ENCODE measurements at regions not wholly inside any gene's neighbourhood (a gene's known extent, or its start where the extent isn't known, plus 50 kb on each side); places are given as distances from the start of the nearest gene placed in this dataset.
"Not testable (repeated sequence)": the region's sequence is repeated elsewhere in the genome, so short reads cannot be mapped to it uniquely, and the experiment has no call there.

DNA sequence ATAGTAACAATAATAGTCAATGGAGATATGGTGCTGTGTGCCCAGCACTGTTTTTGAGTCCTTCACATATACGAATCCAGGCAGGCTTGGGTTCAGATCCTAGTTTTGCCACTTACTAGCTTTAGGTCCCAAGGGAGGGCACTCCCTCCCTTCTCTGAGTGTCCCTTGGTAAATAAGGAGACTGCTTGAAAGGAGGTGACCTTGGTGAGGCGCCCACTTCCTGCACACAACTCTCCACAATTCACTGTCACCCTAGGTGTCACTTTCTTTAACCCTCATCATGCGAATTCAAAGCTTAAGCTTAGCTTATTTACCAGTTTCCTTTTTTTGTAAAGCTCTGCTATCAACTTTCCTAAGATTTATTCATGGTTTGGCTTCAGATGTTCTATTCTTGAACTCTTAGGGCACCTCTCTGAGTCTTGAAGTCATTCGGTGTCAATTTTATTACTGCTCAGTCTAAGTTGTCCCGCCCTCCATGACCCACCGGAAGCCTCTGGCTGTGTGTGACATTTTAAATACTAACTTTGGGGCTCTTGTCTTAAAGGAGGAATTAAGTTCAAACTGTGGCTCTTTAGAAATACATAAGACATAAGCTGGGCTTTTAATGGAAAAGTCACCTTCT is 170.7 kb upstream of the ZNF618 start:
- DNase-seq, result no peak

DNA sequence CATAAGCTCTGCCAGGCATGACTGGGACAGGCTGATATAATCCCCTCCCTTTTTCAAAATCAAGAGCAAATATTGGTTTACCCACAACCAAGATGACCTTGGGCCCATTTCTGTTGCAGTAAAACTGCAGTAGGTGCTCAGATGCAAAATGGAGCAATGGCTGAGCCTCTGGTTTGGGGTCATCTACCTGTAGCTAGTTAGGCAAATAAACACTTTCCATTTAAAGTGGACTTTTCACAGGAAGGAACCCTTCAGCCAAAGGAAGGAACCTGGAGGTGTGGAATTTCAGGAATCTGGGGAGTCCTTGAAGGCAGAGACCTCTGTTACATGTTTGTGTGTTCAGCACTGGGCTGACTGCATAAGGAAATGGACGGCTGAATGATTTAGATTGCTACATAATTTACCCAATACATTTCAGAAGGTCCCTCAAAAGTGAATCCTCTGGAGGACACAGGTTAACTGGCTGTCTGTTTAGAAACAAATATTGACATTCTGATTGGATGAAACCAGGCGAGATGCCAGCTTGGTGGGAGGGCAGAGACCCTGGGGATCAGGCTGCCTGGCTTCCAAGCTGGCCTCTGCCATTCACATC is 170.1 kb upstream of the ZNF618 start:
- DNase-seq, result no peak

DNA sequence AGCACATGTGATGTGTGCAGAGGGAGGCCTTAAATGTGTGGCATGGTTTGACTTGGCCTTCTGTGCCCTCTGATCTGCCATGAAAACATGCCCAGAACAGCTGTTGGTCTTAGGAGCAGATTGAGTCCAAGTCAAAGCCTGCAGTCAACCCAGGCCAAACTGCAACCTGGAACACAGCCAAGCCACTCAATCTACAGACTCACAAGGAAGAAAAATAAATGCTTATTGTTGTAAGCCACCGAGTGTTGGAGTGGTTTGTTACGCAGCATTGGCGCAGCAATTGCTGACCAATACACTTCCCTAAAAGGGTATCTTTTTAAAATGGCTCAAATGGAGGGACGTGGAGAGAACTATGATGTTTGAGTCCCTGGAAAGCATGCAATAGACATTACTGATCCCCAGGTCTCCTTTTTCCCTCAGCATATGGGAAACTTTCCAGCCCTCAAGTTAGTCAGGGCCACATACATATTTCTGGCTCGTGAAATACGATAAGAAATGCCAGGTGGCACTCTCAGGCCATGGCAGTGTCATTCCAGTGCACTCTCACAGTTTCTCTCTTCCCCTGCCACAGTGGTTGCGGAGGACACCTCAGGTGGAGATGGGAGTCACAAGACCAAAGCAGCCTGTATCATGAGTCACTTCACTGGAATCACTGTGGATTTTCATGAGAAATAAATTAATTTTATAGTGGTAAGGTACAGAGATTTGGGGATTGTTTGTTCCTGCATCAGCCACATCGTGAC is 168.0 kb upstream of the ZNF618 start:
- DNase-seq, result no peak

DNA sequence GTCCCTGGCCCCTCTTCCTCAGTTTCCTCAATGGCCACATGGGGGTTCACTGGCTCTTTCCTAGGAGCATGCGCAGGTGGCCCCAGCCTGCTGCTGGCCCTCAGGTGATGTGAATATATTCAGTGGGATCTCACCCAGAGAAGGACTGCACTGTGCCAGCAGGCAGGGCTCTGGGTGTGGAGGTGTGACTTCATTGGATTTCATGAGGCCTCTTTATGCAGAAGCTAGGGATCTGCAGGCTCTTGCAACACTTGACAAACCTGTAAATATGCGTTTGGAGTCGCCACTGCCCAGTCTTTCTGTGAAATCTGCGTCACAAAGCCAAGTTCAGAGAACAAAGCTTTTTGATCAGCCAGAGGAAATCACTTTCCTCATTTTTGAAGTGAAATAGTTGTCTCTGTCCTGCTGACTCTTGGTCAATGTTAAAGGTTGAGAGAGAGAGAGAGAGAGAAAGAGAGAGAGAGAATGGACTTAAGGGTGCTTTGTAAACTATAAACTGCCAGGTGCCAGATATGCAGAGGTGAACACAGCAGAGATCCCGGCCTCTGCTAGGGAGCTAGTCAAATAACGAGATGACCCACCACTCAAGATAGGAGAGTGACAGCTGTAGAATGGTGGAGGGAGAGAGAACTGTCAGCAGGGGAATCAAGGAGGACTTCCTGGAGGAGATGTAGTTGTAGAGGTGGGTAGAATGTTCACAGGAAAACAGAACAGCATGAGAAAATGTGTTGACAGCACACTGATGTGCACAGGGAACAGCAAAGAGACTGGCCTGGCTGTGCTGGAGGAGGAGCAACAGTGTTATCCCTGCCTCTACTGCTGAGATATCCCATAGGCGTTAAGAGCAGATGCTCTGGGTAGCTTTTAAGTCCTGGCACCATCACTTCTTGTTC is 167.0 kb upstream of the ZNF618 start:
- DNase-seq, result no peak

DNA sequence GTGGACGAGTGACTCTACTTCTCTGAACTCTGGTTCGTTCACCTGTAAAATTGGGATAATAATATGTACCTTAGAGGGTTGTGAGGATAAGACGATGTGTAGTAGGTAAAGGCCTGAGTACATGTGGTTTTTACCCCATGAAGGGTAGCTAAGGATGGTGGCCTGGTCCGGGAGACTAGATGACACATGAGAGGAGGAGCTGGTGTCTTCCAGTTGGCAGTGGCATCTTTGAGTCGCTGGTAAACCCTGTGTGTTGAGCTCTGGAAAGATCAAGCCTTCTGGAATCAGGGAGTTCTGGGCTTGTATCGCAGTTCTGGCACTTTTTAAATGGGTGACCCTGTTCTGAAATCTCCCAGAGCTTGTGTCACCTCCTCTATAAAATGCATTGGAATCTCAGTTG is 166.4 kb upstream of the ZNF618 start:
- DNase-seq, result no peak

DNA sequence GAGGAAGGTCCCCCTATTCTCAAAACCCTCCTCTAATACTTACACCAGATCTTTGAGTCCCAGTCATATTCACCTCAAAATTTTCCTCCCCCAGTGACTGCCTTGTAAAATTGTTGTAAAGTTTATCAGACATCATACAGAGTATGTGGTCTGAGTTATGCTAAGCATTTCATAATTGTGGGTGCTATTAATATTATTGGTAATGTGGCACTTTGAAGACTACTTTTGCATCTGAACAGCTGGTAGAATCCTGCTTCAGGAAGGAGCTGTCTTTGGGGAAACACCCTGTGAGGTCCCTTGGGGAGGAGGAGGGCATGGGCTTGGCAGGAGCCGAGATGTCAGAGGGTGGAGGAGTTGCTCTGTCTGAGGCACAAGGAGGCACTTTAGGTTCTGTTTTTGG is 164.9 kb upstream of the ZNF618 start:
- DNase-seq, result no peak

DNA sequence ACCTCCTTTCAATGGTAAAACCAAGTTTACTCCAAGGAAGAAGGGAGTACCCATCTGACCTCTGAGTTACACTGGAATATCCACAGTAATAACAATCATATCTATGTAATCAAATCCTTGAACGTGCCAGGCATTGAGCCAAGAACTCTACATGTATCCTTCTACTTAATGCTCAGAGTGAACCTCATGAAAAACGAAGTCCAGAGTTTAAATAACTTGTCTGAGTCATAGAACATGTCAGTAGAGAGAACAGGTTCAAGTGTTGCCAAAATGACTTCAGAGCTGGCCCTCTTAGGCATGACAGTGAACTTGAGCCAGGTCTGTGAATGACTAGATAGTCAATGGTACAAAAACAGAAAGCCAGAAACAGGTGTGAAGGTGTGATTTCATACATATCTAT is 164.1 kb upstream of the ZNF618 start:
- DNase-seq, result no peak

DNA sequence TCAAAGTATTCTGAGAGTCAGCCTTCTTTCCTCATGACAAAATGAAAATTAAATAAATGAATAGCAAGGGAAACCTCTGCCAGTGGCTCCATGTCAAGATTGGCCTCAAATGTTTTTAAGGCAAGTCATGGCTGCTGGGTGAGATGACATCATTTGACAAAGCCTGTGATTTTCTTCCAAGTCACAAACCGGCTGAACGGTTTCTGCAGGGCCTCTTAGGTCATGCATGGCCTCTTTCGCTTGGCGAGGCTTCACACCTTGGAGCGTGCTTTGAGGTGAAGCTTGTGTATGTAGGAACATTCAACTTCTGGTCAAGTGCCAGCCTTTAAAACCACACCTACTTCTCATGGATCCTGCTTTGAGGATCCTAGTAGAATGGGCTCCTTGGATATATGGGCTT is 161.0 kb upstream of the ZNF618 start:
- no peak for DNase-seq

DNA sequence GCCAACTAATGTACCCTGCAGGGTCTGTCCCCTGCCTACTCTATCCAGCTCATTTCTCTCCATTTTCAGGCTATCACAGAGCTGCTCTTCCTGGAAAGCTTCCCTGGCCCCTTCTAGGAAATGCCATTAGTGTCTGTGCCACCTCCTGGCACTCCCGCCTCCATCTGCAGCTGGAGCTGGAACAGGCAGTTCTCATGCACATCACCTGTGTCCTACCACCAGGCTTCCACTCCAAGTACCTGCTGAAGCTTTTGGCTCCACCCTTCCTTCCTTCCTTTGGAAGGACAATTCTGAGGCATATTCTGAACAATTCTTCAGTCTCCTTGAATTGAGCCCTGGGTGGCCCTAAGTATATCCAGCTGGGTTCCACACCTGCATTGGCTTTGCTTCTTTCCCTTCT is 156.2 kb upstream of the ZNF618 start:
- no peak for DNase-seq

DNA sequence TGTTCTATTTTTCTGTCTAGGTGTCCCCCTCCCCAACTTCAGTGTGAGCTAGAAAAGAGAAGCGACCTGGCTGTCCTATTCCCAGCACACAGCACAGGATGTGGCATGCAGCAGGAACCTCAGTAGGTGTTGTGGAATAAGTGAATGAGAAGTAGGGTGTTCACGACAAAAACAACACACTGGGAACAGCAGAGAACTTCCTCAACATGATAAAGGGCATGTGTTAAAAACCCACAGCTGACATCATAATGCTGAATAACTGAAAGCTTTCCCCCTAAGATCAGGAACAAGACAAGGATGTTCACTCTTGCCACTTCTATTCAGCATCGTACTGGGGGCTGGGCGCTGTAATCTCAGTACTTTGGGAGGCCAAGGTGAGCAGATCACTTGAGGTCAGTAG is 155.6 kb upstream of the ZNF618 start:
- no peak for DNase-seq

DNA sequence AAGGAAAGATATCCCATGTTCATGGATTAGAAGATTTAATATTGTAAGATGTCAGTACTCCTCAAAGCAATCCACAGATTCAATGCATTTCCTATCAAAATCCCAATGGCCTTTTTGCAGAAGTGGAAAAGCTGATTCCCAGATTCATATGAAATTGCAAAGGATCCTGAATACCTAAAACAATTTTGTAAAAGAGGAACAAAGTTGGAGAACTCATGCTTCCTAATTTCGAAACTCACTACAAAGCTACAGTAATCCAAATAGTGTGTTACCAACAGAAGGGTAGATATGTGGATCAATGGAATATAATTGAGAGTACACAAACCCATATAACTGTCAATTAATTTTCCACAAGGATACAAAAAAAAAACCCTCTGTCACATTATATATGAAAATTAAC is 154.3 kb upstream of the ZNF618 start:
- no peak for DNase-seq

DNA sequence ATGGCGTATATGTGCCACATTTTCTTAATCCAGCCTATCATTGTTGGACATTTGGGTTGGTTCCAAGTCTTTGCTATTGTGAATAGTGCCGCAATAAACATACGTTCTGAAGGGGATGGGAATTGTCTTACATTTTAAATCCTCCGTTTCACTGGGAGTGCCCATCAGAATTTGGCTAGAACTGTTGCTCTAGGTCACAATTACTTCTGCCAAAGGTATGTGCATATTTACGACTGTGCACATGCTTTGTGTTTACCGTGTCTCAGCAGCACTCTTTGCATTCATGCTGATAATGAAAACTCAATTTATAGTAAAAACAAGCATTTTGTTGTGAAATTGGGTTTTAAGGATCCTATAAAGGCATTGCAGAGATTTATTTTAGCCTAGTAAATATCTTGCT is 151.9 kb upstream of the ZNF618 start:
- DNase-seq, result no peak

DNA sequence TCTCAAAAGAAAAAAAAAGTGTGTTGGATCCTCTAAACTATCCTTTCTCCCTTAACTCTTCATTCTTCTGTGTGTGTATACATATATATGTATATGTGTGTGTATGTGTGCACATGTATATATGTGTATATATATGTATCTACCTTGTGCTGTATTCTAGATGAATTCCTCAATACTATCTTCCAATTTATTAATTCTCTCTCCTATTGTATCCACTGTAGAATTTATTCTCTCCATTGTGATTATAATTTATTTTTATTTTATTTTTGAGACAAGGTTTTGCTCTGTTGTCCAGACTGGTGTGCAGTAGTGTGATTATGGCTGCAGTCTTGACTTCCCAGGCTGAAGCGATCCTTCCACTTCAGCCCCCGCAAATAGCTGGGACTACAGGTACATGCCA is 147.1 kb upstream of the ZNF618 start:
- no peak for DNase-seq

DNA sequence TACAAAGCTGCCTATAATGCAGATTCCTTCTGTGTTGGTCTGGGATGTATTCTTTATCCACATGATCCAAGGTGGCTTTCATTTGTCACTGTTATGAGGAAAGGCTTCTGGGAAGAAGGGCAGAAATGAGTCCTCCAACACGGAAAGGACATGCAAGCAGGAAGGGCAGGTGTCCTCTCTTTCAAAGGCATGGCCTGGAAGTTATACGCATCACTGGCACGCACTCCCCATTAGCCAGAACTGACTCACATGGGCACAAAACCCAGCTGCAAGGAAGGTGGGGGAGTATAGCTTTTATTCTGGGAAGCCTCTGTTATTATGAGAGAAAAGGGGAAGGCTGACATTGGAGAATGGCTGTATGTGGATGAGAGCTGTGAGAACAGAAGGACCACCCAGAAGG is 141.3 kb upstream of the ZNF618 start:
- no peak for DNase-seq

DNA sequence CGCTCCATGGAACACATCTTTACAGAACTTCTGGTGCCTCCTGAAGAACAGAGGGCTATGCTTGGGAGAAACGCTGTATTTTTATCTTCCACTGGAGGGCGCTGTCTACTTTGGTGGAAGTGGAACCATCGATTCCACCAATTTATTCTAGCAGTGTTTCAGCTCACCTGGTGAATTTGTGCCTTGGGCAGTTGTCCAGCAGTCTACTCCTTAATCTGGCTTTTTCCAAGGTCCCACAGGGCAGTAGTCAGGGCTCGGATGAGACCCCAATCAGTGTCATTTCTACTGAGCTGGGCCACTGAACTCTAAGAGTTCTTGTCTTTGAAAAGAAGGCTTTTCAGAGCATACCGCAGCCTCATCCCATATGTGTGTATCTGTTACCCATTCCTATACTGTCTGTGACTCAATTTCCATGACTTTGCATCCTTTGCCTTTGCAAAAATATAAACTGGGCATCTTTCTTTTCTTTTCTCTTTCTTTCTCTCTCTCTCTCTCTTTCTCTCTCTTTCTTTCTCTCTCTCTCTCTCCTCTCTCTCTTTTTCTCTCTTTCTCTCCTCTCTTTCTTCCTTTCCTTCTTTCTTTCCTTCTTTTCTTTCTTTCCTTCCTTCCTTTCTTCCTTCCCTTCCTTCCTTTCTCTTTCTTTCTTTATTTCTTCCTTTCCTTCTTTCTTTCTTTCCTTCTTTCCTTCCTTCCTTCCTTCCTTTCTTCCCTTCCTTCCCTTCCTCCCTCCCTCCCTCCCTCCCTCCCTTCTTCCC is 138.4 kb upstream of the ZNF618 start:
- DNase-seq, result peak; percentile 46

DNA sequence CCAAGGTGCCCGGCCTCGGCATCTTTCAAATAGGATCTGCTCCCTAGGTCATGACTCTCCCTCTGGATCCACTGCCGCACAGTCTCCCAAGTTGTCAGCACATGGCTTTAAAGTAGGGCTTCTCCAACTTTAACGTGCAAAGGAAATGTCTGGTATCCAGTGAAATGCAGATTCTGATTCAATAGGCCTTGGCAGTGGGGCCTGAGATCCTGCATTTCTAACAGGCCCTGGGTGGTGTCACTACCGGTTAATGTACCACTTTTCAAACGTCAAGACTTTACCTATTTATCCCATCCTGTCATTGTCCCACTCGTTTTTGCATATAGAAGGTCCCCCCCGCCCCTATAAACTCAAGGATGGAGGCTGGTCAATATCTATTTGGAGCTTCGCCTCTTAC is 137.6 kb upstream of the ZNF618 start:
- DNase-seq, result no peak

DNA sequence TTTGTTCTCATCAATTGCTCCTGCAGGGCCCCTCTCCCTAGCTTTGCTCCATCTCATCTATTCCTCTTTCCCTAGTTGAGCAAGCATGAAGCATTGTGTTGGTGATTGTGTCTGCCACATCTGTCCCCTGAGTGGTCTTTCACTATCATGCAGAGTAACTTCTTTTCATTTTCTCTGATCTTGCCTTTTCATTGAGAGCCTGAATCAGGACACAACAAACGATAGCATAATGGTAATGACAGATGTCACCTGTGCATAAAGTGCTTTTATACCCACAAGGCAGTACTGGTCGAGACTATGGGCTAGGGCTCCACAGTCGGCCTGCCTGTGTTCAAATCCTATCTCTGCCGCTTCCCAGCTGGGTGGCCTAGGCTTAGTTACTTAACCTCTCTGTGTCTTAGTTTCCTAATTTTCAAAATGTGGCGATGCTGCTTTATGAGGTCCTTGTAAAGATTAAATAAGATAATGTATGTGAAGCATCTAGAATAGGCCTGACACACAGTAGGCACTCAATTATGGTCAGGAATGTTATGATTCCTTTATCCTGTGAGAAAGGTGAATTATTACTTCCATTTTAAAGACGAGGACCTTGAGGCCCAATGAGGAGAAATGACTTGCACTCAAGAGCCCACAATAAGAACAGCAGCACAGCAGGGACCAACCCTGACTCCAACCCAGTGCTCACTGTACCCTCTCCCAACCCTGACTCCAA is 137.1 kb upstream of the ZNF618 start:
- DNase-seq, result no peak

DNA sequence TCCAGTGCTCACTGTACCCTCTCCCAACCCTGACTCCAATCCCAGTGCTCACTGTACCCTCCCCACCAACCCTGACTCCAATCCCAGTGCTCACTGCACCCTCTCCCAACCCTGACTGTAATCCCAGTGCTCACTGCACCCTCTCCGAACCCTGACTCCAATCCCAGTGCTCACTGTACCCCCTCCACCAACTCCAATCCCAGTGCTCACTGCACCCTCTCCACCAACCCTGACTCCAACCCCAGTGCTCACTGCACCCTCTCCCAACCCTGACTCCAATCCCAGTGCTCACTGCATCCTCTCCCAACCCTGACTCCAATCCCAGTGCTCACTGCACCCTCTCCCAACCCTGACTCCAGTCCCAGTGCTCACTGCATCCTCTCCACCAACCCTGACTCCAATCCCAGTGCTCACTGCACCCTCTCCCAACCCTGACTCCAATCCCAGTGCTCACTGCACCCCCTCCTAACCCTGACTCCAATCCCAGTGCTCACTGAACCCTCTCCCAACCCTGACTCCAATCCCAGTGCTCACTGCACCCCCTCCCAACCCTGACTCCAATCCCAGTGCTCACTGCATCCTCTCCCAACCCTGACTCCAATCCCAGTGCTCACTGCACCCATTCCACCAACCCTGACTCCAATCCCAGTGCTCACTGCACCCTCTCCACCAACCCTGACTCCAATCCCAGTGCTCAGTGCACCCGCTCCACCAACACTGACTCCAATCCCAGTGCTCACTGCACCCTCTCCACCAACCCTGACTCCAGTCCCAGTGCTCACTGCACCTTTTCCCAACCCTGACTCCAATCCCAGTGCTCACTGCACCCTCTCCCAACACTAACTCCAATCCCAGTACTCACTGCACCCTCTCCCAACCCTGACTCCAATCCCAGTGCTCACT is 136.3 kb upstream of the ZNF618 start:
- not testable (repeated sequence) for DNase-seq

DNA sequence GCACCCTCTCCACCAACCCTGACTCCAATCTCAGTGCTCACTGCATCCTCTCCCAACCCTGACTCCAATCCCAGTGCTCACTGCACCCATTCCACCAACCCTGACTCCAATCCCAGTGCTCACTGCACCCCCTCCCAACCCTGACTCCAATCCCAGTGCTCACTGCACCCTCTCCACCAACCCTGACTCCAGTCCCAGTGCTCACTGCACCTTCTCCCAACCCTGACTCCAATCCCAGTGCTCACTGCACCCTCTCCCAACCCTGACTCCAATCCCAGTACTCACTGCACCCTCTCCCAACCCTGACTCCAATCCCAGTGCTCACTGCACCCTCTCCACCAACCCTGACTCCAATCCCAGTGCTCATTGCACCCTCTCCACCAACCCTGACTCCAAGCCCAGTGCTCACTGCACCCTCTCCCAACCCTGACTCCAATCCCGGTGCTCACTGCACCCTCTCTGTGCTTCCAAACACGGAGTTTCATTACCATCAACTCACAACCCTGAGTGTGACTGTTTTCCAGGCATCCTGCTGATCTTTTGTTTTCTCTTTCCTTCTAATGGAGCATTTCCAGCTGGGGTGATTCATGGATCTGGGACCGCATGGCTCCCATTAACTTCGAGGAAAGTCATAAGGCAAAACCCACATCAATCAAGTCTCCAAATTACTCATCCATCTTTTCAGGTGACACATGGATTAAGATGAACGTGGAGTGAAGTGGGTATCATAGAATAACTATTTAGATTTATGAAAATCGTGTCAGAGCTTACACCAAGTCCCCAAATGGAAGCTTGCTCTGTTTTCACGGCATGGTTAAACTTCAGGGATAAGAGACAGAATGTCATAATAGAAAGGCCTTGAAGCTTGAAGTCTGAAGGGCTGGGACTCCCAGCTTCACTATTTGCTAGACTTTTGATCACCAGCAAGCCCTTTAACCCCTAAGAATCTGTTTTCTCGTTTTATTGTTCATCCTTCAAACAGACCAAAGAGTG is 135.3 kb upstream of the ZNF618 start:
- not testable (repeated sequence) for DNase-seq

Data from activated CD4-positive, alpha-beta T cell treated with anti-CD3 and anti-CD28 coated beads, Interleukin-2, Interleukin-6, amounts not matched to agents 100 ng/mL and 50 ng/mL, durations not matched to agents 16 hours and 8 hours (primary cell).